ENCODE measurements at regions not wholly inside any gene's neighbourhood (a gene's known extent, or its start where the extent isn't known, plus 50 kb on each side); places are given as distances from the start of the nearest gene placed in this dataset.

DNA sequence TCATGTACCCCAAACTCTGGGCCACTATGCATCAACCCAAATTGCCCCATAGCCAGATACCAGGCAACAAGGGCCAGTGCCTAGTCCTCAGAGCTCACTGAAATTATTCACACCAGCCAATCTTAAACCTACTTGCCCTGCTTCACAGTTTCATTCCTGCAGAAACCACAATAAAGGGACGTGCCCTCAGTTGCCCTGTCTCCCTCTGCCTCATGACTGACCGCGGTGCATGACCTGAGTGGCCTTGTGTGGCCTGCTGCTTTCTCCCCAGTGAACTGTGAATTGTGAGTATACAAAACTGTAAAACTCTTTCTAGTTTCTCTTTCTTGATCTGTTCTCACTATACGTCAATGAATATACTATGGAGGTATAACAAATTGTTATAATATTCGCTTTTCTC is 490.9 kb upstream of the MIS18BP1 start:
- Histone ChIP-seq H2AFZ (ENCODE audit: low read depth, low read length) (no peak overlapping the region), H3K4me1 (replicated peaks in 1 of 2; ENCODE audit: control insufficient read depth in 2 of 2, insufficient read depth in 2 of 2, low read length in 2 of 2) (no peaks in the 10 kb centered on the region), H3K4me2 (ENCODE audit: insufficient read depth, low read length) (no peak overlapping the region), H3K9me1 (ENCODE audit: control insufficient read depth, insufficient read depth, low read length) (no peaks in the 10 kb centered on the region), H3K4me3 (no peak overlapping the region), H3K9ac (ENCODE audit: insufficient read depth in 1 of 2, low read depth in 2 of 2, low read length in 2 of 2) (no peak overlapping the region), H3K27me3 (ENCODE audit: control insufficient read depth in 2 of 2, insufficient read depth in 2 of 2, low read length in 2 of 2) (no peaks in the 10 kb centered on the region), H3K36me3 (ENCODE audit: control insufficient read depth, insufficient read depth, low read length) (no peaks in the 10 kb centered on the region), H4K20me1 (replicated peaks; ENCODE audit: control insufficient read depth, insufficient read depth, low read length) (no peaks in the 10 kb centered on the region), H3K79me2 (ENCODE audit: control insufficient read depth, insufficient read depth, low read length) (no peaks in the 10 kb centered on the region), H3K27ac (ENCODE audit: extremely low read depth, low read depth, low read length) (no peak overlapping the region), H3K9me3 (replicated peaks; ENCODE audit: control insufficient read depth, insufficient read depth, low read depth, low read length) (no peaks in the 10 kb centered on the region)
- no TSS peak for BruUV-seq (replicated peaks)
- intact Hi-C loops (cut with micrococcal nuclease) (no loop called here), in situ Hi-C loops (cut with MboI) (no loop called here)
- ATAC-seq (no peak), DNase-seq (ENCODE audit: extremely low read depth in 1 of 4, low spot score in 3 of 4) (no peak), FAIRE-seq (no peak)
- CTCF ChIA-PET (ENCODE audit: low intra/inter-chr PET ratio) = no interaction called here
- WGBS (ENCODE audit: insufficient coverage, low coverage, missing lambda C conversion rate) = 0% methylated on average over 2 of the region's 5 CpGs
- POLR2A ChIA-PET = no interaction called here
- TF ChIP-seq ZBTB5 (IDR thresholded peaks at IDR 0.05) (no peak), DIDO1 (tag; IDR thresholded peaks at IDR 0.05; ENCODE audit: low read depth) (no peak), FOS (IDR thresholded peaks at IDR 0.05; ENCODE audit: extremely low read depth, insufficient read length) (no peak), CREB3 (tag; conservative IDR thresholded peaks at IDR 0.05; ENCODE audit: low read depth) (no peak)
- TF ChIP-seq, protein P1, sequence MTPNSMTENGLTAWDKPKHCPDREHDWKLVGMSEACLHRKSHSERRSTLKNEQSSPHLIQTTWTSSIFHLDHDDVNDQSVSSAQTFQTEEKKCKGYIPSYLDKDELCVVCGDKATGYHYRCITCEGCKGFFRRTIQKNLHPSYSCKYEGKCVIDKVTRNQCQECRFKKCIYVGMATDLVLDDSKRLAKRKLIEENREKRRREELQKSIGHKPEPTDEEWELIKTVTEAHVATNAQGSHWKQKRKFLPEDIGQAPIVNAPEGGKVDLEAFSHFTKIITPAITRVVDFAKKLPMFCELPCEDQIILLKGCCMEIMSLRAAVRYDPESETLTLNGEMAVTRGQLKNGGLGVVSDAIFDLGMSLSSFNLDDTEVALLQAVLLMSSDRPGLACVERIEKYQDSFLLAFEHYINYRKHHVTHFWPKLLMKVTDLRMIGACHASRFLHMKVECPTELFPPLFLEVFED (CRISPR knock-in tag; conservative IDR thresholded peaks at IDR 0.05) = no peak
